Type B pancreatic cell (in vitro differentiated cells): ENCODE measurements at regions not wholly inside any gene's neighbourhood (a gene's known extent, or its start where the extent isn't known, plus 50 kb on each side); places are given as distances from the start of the nearest gene placed in this dataset.
A peak's percentile ranks its signal among the peaks of the same experiment; 100 is the strongest.

Source experiments
- DNase-seq: peaks from one replicate; pipeline ENCODE4 v3.0.0; 2021; ENCODE audit warnings: mixed read lengths; ENCODE audit not compliant: unreplicated experiment; ENCODE audit errors: extremely low spot score
- H3K27ac Mint-ChIP-seq: 2 replicates; pipeline ENCODE4 v1.8.0; 2021; ENCODE audit warnings: mild to moderate bottlenecking, mixed read lengths
- H3K27me3 Mint-ChIP-seq: 2 replicates; pipeline ENCODE4 v1.8.0; 2021; ENCODE audit warnings: mixed read lengths
- H3K36me3 Mint-ChIP-seq: 2 replicates; pipeline ENCODE4 v1.8.0; 2021; ENCODE audit warnings: mixed read lengths
- H3K4me1 Mint-ChIP-seq: one replicate; pipeline ENCODE4 v1.8.0; 2021; ENCODE audit warnings: mixed read lengths; ENCODE audit not compliant: unreplicated experiment
- H3K4me3 Mint-ChIP-seq: 2 replicates; pipeline ENCODE4 v1.8.0; 2021; ENCODE audit warnings: mild to moderate bottlenecking, mixed read lengths
- H3K9me3 Mint-ChIP-seq: 2 replicates; pipeline ENCODE4 v1.8.0; 2021; ENCODE audit warnings: mixed read lengths
- TF ChIP-seq, protein P1 (sequence below): fragments of 200-600 bp; sonication (generic); conservative IDR thresholded peaks from 2 replicates; pipeline ENCODE4 v1.5.0; 2021; ENCODE audit warnings: antibody characterized with exemption, mild to moderate bottlenecking

GRCh38 chr12:114958538-114958937 is 274.6 kb upstream of the TBX3 start:
- H3K4me1 Mint-ChIP-seq, result peaks cover 21% of the 10 kb centered on the region
- no peak overlapping the region for H3K27ac Mint-ChIP-seq
- TF ChIP-seq, protein P1, sequence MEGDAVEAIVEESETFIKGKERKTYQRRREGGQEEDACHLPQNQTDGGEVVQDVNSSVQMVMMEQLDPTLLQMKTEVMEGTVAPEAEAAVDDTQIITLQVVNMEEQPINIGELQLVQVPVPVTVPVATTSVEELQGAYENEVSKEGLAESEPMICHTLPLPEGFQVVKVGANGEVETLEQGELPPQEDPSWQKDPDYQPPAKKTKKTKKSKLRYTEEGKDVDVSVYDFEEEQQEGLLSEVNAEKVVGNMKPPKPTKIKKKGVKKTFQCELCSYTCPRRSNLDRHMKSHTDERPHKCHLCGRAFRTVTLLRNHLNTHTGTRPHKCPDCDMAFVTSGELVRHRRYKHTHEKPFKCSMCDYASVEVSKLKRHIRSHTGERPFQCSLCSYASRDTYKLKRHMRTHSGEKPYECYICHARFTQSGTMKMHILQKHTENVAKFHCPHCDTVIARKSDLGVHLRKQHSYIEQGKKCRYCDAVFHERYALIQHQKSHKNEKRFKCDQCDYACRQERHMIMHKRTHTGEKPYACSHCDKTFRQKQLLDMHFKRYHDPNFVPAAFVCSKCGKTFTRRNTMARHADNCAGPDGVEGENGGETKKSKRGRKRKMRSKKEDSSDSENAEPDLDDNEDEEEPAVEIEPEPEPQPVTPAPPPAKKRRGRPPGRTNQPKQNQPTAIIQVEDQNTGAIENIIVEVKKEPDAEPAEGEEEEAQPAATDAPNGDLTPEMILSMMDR, result no peak
- no peak overlapping the region for H3K4me3 Mint-ChIP-seq
- H3K27me3 Mint-ChIP-seq, result no peaks in the 10 kb centered on the region
- DNase-seq, result no peak
- H3K36me3 Mint-ChIP-seq, result no peaks in the 10 kb centered on the region
- H3K9me3 Mint-ChIP-seq, result peaks cover 5% of the 10 kb centered on the region

- no peaks in the 10 kb centered on the region for H3K27me3 Mint-ChIP-seq
- TF ChIP-seq, protein P1, result no peak
- no peak overlapping the region for H3K27ac Mint-ChIP-seq
- H3K4me3 Mint-ChIP-seq, result no peak overlapping the region
- no peak for DNase-seq
- peaks cover 32% of the 10 kb centered on the region for H3K4me1 Mint-ChIP-seq
- no peaks in the 10 kb centered on the region for H3K9me3 Mint-ChIP-seq
- H3K36me3 Mint-ChIP-seq, result no peaks in the 10 kb centered on the region
These were observed 273.2 kb upstream of the TBX3 start for GRCh38 chr12:114957225-114957624.

- peaks cover 30% of the 10 kb centered on the region for H3K4me1 Mint-ChIP-seq
- no peak overlapping the region for H3K4me3 Mint-ChIP-seq
- no peak for DNase-seq
- no peaks in the 10 kb centered on the region for H3K9me3 Mint-ChIP-seq
- H3K27ac Mint-ChIP-seq, result no peak overlapping the region
- TF ChIP-seq, protein P1, result no peak
- no peaks in the 10 kb centered on the region for H3K36me3 Mint-ChIP-seq
- H3K27me3 Mint-ChIP-seq, result no peaks in the 10 kb centered on the region
These were observed 271.5 kb upstream of the TBX3 start for GRCh38 chr12:114955414-114956014.

DNA sequence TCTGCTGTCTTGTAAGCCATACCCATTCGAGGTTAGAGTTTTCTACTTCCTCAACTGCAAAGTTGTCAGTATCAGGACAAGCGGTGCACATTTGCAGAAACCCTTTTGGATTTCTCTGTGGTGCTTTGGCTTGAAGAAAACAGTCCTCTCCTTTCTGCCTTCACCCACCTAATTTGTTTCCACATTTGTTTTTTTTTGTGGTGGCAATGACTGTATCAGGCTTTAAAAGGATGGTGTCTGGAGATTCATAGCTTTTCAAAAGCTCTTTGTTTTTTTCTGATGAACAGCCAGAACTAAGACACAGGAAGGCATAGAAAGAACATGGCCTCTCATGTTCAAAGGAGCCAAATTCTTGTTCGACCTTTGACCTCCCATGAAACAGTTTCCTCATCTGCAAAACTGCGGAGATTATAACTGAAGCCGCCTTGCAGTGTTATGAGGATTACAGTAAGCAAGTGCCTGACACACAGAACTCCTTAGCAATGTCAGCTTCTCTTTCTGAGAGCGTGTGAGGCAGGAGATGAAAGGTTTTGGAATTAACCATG is 270.6 kb upstream of the TBX3 start:
- TF ChIP-seq, protein P1, result no peak
- H3K4me1 Mint-ChIP-seq, result peaks cover 36% of the 10 kb centered on the region
- H3K27ac Mint-ChIP-seq, result no peak overlapping the region
- DNase-seq, result no peak
- no peaks in the 10 kb centered on the region for H3K36me3 Mint-ChIP-seq
- H3K27me3 Mint-ChIP-seq, result no peaks in the 10 kb centered on the region
- H3K9me3 Mint-ChIP-seq, result no peaks in the 10 kb centered on the region
- H3K4me3 Mint-ChIP-seq, result no peak overlapping the region

DNA sequence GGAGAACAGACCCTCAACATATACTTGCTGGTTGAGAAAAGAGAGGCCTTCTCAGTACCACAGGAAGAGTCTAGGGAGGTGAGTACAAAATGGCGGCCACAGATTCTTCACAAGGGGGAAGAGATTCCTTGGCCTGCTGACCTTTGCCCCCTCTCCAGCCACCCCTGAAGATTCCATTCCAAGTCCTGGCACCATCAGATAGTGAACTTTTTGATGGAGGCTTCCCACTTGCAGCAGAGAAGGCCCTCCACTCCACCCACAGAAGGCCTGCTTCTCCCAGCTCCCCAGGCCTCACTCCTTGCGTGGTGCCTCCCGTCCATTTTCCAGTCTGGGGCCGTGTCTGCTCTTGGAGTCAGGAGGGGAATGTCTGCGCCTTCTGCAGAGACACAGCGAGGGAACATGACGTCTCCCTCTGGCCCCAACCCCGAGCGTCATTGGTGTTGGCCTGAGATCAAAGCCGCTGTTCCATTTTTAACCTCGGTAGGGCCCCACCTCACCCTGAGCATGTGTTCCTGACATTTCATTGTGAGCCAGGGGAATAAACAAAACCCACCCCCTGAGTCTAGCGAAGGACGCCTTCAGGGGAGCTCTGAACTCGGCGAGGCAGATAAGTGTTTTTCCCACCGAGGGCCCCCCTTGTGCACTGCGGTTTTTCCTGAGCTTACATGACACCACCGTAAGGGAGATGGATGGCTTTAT is 268.7 kb upstream of the TBX3 start:
- H3K36me3 Mint-ChIP-seq, result no peaks in the 10 kb centered on the region
- TF ChIP-seq, protein P1, result no peak
- H3K9me3 Mint-ChIP-seq, result no peaks in the 10 kb centered on the region
- peak overlapping the region; percentile 63 for H3K4me3 Mint-ChIP-seq
- no peak for DNase-seq
- peaks cover 39% of the 10 kb centered on the region for H3K4me1 Mint-ChIP-seq
- H3K27me3 Mint-ChIP-seq, result no peaks in the 10 kb centered on the region
- H3K27ac Mint-ChIP-seq, result peak overlapping the region; percentile 81
